HG03378 (cell line): ENCODE measurements at regions not wholly inside any gene's neighbourhood (a gene's known extent, or its start where the extent isn't known, plus 50 kb on each side); places are given as distances from the start of the nearest gene placed in this dataset.

Experiments
- ATAC-seq: cut with Tn5 transposase; IDR thresholded peaks from one replicate; pipeline ENCODE4 v1.9.1; 2021; ENCODE audit warnings: mild to moderate bottlenecking, moderate library complexity; ENCODE audit not compliant: unreplicated experiment

DNA sequence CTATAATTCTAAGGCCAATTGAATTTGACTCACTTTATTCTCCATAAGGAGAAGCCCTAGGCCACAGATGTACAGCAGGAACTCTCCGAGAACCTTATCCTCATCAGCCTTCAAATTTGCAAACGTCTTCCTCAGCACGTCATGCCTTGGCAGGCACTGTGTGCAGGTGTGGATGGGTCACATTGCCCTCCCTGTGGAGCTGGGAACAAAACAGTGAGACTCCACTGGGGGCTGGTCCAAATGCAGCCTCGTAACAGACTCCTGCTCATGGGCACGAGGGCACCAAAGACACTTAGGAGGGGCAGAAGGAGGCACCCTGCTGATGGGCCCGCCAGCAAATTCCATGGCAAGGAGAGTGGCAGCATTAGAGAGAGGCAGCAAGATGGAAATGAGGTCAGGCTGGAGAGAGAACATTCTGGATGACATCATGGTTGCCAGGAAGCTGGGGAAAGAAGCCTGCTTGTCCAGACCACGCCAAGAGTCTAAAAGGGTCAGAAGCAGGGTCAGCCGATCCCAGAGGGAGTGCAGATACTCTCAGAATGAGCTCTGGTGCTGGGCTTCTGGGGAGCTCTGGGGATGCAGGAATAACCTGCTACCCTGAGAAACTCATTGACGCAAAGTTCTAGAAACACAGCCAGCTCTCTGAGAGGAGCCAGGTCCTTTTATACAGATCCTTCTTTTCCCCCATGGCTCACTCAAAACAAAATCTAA, 242.2 kb downstream of the B3GLCT start:
- ATAC-seq: no peak

DNA sequence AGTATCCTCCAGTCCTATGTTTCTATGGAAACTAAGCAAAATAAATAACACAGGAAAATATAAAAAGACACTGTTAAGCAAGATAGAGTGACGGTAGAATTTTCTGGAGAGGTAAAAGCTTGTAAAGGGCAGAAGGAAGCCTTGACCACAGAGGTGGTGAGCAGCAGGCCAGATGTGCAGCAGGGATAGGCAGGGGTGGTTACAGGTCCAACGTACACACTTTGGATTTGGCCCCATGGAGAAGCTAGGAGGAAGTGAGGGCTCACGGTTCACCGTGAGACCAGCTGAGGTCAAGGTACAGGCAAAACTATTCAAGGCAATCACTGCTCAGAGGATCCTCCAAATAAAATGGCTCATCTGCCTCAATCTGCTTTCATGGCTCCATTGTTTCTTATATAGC, 242.8 kb downstream of the B3GLCT start:
- ATAC-seq: no peak

DNA sequence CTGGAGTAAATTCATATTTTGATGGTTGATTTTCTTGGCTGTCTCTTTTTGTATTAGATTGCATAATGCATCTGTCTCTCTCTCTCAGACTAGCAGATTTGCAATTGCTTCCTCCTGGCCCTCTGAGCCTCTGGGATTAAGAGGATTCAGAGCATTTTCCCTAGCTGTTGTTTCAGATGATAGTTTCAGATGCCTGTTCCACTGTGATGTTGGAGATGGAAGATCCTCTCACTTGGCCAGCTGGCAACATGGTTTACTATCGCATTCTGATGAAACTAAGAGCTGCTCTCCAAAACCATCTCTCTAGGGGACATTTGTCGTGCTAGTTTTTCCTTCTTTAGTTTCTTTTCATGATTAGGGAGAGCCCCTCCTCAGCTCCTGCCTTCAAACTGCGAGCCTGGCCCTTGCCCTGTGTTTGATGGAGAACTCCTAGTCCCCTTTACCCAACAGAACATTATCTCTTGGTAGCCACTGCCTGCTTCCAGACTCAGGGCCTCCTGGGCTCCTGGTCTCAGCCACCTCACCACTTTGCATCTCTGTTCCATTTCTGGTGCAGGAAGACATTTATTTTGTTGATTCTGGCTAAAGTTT, 244.6 kb downstream of the B3GLCT start:
- no peak for ATAC-seq

DNA sequence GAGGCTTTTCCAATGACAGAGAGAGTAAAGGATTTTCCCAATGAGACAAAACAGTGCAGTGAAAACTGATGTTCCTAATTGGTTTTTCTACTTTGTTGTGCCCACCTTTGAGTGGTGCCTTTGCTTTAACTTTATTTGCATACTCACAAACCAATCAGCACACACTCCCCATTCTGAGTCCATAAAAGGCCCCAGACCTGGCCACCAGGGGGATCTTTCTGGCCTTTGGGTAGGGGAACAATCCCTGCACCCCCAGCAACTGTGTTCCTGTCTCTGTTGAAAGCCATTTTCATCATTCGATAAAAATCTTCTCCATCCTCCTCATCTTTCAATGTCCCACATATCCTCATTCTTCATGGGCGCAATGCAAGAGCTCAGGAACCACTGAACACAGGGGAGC, 252.8 kb downstream of the B3GLCT start:
- no peak for ATAC-seq

DNA sequence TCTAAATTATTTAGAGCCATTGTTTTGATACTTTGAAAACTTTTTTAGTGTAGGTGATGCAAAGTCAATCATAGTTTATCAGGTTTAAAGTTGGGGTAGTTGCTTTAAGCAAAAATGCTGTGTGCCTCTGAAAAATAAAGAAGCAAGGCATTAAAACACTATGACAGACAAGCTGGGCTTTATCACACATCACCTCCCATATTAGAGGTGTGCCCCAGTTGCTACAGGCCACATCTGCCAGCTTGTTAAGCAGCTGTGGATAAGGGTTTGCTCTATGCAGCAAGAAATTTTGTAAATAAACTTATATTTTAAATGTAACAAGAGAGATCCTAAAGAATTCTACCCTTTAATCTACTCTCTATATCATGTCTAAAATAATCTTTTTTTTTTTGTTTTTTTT, 255.8 kb downstream of the B3GLCT start:
- no peak for ATAC-seq

DNA sequence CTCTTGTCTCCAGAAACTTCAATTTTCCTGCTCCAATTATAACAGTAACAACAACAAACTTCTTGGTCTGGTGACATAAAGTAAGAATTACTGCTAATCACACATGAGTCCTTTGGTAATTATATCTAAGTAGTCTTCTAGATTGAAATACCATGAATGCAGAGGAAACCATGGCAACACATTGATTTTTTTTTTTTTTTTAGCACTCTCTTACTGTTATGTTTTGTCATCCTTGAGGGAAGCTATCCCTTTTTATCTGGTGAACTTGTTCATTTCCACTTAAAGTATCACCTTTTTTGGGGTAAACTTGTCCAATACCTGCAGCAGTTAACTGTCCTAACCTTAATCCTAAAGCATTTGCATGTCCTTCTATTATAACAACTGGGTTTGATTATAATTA, 256.3 kb downstream of the B3GLCT start:
- ATAC-seq: no peak

DNA sequence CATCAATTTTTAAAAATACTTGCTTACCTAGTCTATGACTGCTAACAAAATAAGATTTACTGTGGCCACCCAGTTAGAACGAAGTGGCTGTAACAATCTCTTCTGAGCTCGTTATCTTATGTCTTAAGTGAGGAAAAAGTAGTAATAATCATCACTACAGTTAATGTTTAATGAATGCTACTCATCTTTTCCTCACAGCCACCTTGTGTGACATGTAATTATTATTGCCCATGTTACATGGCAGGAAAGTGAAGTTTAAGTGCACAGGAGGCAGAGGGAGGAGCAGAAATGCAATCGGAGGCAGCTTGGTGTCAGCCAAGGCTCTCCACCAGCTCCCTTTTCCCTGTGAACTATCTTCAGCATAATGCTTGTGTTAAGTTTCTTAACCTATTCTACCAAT, 260.3 kb downstream of the B3GLCT start:
- no peak for ATAC-seq

DNA sequence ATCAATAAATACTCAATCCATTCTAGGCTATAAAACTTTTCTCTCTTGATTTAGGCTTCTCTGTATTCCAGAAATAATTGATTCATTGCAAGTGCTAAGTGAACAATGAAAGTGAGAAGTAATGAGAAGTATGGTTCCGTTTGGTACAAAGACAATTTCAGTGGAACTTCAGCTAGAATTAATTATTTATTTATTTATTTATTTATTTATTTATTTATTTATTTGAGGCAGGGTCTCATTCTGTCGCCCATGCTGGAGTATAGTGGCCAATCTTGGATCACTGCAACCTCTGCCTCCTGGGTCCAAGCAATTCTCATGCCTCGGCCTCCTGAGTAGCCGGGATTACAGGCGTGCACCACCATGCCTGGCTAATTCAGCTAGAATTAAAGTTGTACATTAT, 262.1 kb downstream of the B3GLCT start:
- ATAC-seq: no peak

DNA sequence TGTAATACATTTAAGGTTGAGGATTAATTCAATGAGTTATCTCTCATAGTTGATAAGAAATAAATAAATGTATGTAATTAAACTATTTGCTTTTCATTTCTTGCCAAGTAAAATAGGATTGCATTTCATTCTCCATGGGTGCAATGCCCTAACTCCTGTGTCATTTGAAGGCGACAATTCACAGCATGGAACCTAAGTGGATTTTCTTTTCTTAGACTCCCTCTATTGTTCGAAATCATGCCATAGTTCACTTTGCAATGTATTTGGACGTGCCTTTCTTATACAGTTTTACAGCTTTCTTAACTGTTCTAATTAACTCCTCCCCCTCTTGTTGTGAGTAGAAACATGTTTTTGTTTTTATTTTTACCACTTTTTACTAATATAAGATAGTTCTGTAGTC, 263.0 kb downstream of the B3GLCT start:
- ATAC-seq: no peak

DNA sequence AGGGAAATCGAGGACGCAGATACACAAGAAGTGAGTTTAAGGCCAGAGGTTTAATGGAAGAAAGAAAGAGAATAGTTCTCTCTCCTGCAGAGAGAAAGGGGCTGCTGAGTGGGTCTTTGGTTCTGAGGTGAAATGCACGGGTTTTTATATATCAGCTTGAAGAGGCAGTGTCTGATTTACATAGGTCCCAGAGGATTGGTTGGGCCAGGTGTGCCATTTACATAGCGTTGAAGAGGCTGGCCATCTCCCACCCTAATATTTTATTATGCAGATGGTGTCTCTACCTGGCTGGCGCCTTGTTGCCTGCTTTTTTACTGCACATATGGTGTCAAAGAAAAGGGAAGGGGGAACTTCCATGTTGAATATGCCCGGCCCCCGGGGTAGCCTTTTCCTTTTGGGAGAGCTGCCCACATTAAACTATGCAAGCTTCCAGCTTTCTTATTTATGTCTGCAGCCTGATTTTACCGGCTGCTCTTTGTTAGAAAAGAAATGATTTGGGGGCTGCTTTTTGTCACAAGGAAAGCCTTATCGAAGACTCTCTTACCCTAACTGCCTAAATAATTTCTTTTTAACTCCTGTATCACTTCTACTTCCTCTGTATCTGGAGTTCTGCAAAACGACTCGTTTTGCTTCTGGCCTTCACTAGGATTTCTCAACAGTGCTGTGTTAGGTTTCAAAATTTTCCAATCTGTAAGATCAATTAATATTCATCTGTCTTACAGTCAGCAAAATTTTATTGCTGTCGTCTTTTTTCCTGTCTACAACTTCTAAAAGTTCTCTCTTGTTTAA, 268.5 kb downstream of the B3GLCT start:
- ATAC-seq: no peak

DNA sequence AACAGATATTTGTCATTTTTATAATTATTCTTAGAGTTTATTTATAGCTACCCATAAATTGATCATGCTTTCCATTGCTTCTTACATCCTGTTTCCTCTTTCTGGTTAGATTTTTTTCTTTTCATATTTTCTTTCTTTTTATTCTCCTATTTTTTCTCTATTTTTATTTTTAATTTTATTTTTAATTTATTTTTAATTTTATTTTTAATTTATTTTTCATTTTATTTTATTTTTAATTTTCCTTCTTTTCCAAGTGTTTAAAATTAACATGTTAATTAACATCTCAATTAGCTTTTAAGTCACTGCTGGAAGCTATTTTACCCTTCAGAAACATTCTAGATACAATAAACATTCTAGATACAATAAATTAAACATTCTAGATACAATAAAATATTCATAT, 269.6 kb downstream of the B3GLCT start:
- ATAC-seq: no peak

DNA sequence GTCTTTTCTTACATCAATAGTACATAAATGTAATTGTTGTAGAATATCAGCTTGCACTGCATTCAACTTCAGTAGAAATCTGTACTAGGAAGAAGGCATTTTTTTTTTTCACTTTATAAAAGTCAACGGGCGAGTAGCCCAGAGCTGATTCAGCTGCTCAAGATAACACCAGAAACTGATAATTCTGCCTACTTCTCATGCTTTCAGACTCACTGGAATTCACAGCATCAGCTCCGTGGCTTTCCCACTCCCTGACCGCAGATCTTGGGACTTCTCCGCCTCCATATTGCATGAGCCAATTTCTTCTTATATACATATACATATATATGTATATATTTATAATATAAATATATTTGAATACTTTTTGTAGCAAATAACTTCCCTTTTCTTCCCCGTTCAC, 263.1 kb upstream of the RXFP2 start:
- no peak for ATAC-seq

DNA sequence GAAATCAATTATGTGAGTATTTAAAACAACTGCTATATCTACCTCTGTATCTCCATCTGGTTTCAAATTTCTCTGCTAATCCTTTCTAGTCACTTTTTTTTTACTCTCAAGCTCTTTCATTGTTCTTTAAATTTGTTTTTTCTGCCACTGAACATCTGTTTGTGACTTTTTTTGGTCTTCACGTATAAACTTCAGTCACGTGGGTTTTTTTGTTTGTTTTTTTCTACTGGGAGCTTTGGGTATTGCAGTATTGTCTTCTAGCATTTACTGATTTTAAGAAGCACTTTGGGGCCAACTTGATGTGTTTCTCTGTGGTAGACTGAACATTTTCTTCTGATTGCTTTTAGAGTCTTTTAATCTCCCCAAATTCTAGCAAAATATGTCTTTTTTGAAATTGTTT, 262.6 kb upstream of the RXFP2 start:
- ATAC-seq: no peak

DNA sequence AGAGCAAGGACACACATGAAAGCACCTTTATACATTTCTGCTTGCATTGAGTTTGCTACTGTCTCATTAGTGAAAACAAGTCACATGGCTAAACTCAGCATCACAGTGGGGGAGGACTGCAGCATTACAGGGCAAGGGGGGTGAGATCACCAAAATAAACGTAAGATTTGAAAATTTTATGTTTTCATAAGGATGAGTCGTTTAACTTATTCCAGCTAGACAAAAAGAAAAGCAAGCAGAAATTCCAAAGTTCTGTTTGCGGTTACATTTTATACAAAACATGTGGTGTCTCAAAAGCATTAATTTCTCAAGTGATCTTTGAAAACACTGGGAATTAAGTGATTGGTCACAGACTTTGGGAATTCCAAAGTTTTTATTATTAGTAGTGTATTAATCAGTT, 261.4 kb upstream of the RXFP2 start:
- ATAC-seq: no peak

DNA sequence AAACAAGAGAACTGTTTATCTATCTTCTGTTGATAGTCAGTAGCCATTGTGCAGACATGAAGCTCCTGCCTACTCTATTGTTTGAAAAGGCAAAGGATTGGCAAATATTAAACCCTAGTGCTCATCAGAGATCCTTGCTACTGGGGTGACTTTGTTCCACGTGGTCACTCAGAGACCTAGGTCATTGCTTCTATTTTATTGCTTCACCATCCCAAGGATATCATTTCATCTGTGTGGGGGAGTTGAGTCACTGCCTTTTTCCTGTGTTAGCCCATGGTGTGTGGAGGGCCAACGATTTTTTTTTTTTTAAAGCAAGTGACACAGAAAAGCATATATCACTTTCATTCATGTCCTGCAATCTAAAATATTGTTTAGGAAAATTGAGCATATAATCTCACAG, 254.1 kb upstream of the RXFP2 start:
- ATAC-seq: no peak

DNA sequence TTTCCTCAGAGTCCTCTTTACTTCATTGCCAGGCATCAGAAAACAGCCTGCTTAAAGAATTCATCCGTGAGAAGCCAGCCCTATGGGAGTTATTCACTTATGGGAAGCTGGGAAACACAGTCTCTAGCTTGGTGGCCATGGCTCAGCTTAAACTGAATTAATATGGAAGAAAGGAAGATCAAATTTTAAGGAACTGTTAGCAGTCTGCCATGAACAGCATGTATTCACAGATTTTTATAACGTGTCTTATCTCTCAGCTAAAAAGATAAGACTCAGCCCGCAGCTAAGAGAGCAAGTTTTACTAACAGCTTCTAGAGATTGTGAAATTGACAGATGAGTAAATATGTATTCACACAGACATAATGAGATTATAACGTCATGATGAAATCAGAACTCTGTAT, 253.7 kb upstream of the RXFP2 start:
- no peak for ATAC-seq

DNA sequence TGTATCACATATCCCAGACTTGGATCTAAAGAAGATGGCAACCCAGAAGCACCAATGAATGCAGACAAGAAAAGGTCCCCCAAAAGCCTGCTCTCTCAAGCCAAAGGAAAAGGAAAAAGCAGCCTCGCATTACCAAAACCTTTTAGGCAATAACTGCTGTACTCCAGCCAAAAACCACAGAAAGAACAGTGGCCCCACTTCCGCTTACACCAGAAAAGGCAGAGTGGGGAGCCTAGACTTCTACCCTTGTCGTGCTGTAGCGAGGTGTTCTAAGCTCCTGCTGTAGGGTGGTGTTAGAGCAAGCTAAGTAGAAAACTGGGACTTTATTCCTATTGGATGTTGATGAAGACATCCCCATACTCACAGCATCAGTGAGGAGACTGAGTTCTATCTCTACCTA, 244.0 kb upstream of the RXFP2 start:
- no peak for ATAC-seq

DNA sequence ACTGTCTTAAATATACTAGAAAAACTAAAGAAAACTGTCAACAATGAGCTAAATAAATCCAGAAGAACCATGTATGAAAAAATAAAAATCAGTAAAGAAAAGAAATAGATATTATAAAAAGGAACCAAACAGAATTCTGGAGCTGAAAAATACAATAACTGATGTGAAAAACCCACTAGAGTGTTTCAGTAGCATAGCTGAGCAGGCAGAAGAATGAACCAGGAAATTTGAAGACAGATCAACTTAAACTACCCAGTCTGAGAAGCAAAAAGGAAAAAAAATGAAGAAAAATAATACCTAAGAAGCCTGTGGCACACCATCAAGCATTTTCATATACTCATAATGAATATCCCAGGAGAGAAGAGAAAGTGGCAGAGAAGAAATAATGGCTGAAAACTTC, 240.1 kb upstream of the RXFP2 start:
- no peak for ATAC-seq

DNA sequence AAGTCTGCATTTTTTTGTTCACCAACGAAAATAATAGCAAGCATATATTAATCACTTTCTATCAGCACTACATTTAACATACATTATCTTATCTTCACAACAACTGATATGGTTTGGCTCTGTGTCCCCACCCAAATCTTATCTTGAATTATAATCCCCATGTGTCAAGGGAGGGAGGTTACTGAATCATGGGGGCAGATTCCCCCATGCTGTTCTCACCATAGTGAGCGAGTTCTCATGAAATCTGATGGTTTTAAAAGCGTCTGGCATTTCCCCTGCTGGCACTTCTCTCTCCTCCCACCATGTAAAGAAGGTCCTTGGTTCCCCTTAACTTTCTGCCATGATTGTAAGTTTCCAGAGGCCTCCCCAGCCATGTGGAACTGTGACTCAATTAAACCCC, 235.7 kb upstream of the RXFP2 start:
- ATAC-seq: no peak

DNA sequence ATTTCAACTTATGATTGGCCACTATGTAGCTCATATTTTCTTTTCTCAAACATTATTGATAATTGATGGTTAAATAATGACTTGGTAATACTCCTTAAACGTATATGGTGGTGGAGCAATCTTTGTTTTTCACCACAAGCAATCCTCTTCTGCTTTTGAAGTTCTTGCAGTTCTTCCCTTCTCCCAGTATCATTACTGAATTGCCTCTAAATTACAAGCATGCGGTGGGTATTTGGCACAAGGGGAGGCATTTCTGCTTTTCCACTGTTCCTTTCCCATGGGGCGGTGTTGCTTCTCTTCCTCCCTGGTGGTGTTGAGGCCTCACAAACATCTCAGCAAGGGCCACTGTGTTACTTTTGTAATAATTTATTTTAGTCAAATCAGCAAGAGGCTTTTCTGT, 234.4 kb upstream of the RXFP2 start:
- no peak for ATAC-seq

DNA sequence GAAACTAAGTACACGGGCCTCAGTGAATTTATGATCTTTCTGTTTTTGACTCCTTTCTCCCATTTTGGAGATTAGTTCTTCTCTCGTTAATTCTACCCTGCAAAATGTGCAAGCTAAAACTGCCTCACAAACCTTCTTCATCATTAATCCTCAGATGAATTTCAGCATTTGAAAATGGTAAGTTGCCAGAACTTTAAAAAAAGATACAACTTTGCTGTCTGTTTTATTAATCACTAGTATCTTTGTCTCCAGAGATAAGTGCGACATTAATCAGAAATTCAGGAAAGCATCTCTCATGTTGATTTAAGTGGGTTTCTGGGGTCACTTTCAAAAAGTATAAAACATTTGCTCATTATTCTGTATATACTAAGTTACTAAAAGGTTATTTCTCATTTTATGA, 227.0 kb upstream of the RXFP2 start:
- ATAC-seq: no peak

DNA sequence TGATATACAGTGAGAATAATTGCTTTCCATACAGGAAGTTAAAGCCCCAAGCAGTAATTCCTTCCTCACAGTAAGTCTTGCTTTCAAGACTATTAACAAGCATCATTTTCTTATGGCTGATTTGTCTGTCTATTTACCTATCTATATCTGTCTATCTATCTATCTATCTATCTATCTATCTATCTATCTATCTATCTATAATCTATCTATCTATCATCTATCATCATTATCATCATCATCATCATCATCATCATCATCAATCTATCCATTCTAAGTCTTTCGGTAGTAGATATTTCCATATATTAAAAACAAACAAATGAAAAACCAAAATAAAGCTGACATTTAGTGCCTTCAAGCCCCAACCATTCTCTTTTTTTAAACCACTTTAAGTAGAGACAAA, 224.4 kb upstream of the RXFP2 start:
- ATAC-seq: no peak
